HG03175 (cell line): ENCODE measurements at regions not wholly inside any gene's neighbourhood (a gene's known extent, or its start where the extent isn't known, plus 50 kb on each side); places are given as distances from the start of the nearest gene placed in this dataset.
"Not testable (repeated sequence)": the region's sequence is repeated elsewhere in the genome, so short reads cannot be mapped to it uniquely, and the experiment has no call there.

Experiments used
- ATAC-seq: cut with Tn5 transposase; IDR thresholded peaks from one replicate; pipeline ENCODE4 v1.9.1; 2021; ENCODE audit warnings: mild to moderate bottlenecking, moderate library complexity; ENCODE audit not compliant: unreplicated experiment

GRCh38 chr13:59367904-59368303, 795.8 kb downstream of the DIAPH3 start:
- ATAC-seq = no peak

- no peak for ATAC-seq
These were observed 795.0 kb downstream of the DIAPH3 start for GRCh38 chr13:59368693-59369092.

- no peak for ATAC-seq
These were observed 792.5 kb downstream of the DIAPH3 start for GRCh38 chr13:59371229-59371628.

- ATAC-seq = no peak
These were observed 790.4 kb downstream of the DIAPH3 start for GRCh38 chr13:59373341-59373740.

- no peak for ATAC-seq
These were observed 789.0 kb downstream of the DIAPH3 start for GRCh38 chr13:59374691-59375090.

GRCh38 chr13:59384154-59384553, 779.6 kb downstream of the DIAPH3 start:
- ATAC-seq = no peak

- ATAC-seq = peak; percentile 98
These were observed 772.0 kb downstream of the DIAPH3 start for GRCh38 chr13:59391696-59392095.

GRCh38 chr13:59392328-59392727, 771.4 kb downstream of the DIAPH3 start:
- no peak for ATAC-seq

- no peak for ATAC-seq
These were observed 769.2 kb downstream of the DIAPH3 start for GRCh38 chr13:59394496-59394895.

GRCh38 chr13:59398127-59398526, 765.6 kb downstream of the DIAPH3 start:
- ATAC-seq = no peak

GRCh38 chr13:59398661-59399060, 765.1 kb downstream of the DIAPH3 start:
- ATAC-seq = no peak

GRCh38 chr13:59399513-59399912, 764.2 kb downstream of the DIAPH3 start:
- no peak for ATAC-seq

- ATAC-seq = no peak
These were observed 759.4 kb downstream of the DIAPH3 start for GRCh38 chr13:59404331-59404730.

GRCh38 chr13:59407251-59407650, 756.5 kb downstream of the DIAPH3 start:
- not testable (repeated sequence) for ATAC-seq

GRCh38 chr13:59408738-59409137, 755.0 kb downstream of the DIAPH3 start:
- no peak for ATAC-seq

GRCh38 chr13:59409211-59409610, 754.5 kb downstream of the DIAPH3 start:
- ATAC-seq = no peak

- ATAC-seq = no peak
These were observed 754.0 kb downstream of the DIAPH3 start for GRCh38 chr13:59409634-59410200.

GRCh38 chr13:59413126-59413525, 750.6 kb downstream of the DIAPH3 start:
- peak; percentile 68 for ATAC-seq

GRCh38 chr13:59414006-59414405, 749.7 kb downstream of the DIAPH3 start:
- ATAC-seq = no peak

- ATAC-seq = no peak
These were observed 748.2 kb downstream of the DIAPH3 start for GRCh38 chr13:59415498-59415897.

- ATAC-seq = no peak
These were observed 747.2 kb downstream of the DIAPH3 start for GRCh38 chr13:59416561-59416960.

GRCh38 chr13:59422646-59423045, 741.1 kb downstream of the DIAPH3 start:
- ATAC-seq = no peak

GRCh38 chr13:59423708-59424340, 739.9 kb downstream of the DIAPH3 start:
- no peak for ATAC-seq
